Caco-2 (cell line): ENCODE measurements at regions not wholly inside any gene's neighbourhood (a gene's known extent, or its start where the extent isn't known, plus 50 kb on each side); places are given as distances from the start of the nearest gene placed in this dataset.

Source experiments
- BruUV-seq: library from RNA; stranded (reverse); fragments of 400-500 nt; replicated peaks from 2 replicates; lab custom pipeline; 2021; lab: Mats Ljungman, UMichigan
- CTCF ChIA-PET: fragments of 300-600 bp; sonication (Branson Sonifier 250); formaldehyde crosslinking; loops from one replicate; lab custom pipeline; 2022; ENCODE audit warnings: antibody characterized with exemption; lab: Charles Lee
- POLR2A ChIA-PET: fragments of 300-600 bp; sonication (Branson Sonifier 250); formaldehyde crosslinking; loops from one replicate; lab custom pipeline; 2022; ENCODE audit warnings: antibody characterized with exemption; lab: Charles Lee
- DNase-seq, 2 experiments: peaks; one replicate each; pipeline versions ENCODE4 v3.0.0 to v3.0.0-alpha.2; 2020 to 2022
- H3K27me3 ChIP-seq: replicated peaks from 2 replicates; pipeline ENCODE4 v1.6.0; 2011; ENCODE audit warnings: low read length; ENCODE audit not compliant: control insufficient read depth, insufficient read depth
- H3K36me3 ChIP-seq: 2 replicates; pipeline ENCODE4 v1.5.1; 2011; ENCODE audit warnings: low read length; ENCODE audit not compliant: control insufficient read depth, insufficient read depth
- H3K4me1 ChIP-seq: fragments of 250-450 bp; sonication (Bioruptor Pico); 2 replicates; pipeline ENCODE4 v1.5.1; 2020; ENCODE audit warnings: mild to moderate bottlenecking
- H3K4me3 ChIP-seq: 2 replicates; pipeline ENCODE4 v1.5.1; 2011; ENCODE audit warnings: low read depth, mild to moderate bottlenecking, control low read depth, low read length
- H3K9me3 ChIP-seq: fragments of 250-450 bp; sonication (Bioruptor Pico); 2 replicates; pipeline ENCODE4 v1.5.1; 2020; ENCODE audit warnings: mild to moderate bottlenecking, moderate library complexity
- H3K27ac Mint-ChIP-seq: one replicate; pipeline ENCODE4 v1.8.0; 2022; ENCODE audit warnings: mixed read lengths; ENCODE audit not compliant: unreplicated experiment
- H3K27me3 Mint-ChIP-seq: one replicate; pipeline ENCODE4 v1.8.0; 2022; ENCODE audit warnings: mixed read lengths; ENCODE audit not compliant: insufficient read depth, unreplicated experiment
- H3K36me3 Mint-ChIP-seq: one replicate; pipeline ENCODE4 v1.8.0; 2022; ENCODE audit warnings: mild to moderate bottlenecking, mixed read lengths; ENCODE audit not compliant: insufficient read depth, unreplicated experiment
- H3K4me1 Mint-ChIP-seq: one replicate; pipeline ENCODE4 v1.8.0; 2022; ENCODE audit warnings: low read depth, mixed read lengths; ENCODE audit not compliant: unreplicated experiment
- H3K4me3 Mint-ChIP-seq: one replicate; pipeline ENCODE4 v1.8.0; 2022; ENCODE audit warnings: mild to moderate bottlenecking, moderate library complexity, mixed read lengths; ENCODE audit not compliant: unreplicated experiment
- H3K9me3 Mint-ChIP-seq: one replicate; pipeline ENCODE4 v1.8.0; 2022; ENCODE audit warnings: mixed read lengths; ENCODE audit not compliant: unreplicated experiment
- intact Hi-C: fragments of 100-400 bp; cut with micrococcal nuclease; formaldehyde crosslinking; loops from one replicate; pipeline ENCODE4 v1.10.0; 2022; ENCODE audit not compliant: unreplicated experiment
- TF ChIP-seq, protein P1 (sequence below), 2 experiments: fragments of 200-600 bp in 1 of 2; IDR thresholded peaks; 1 replicate in 1 of 2; 2 replicates in 1 of 2; pipeline versions ENCODE4 v1.5.1 to v1.8.0; 2011 to 2022; ENCODE audit warnings: antibody characterized with exemption in 1 of 2, control low read depth in 1 of 2, inconsistent platforms in 1 of 2, low read depth in 1 of 2, low read length in 1 of 2, mild to moderate bottlenecking in 1 of 2, moderate library complexity in 1 of 2; ENCODE audit not compliant: insufficient read depth in 1 of 2, severe bottlenecking in 1 of 2, unreplicated experiment in 1 of 2

- Mint-ChIP-seq H3K9me3 (no peaks in the 10 kb centered on the region), H3K27me3 (no peaks in the 10 kb centered on the region), H3K4me3 (no peak overlapping the region), H3K36me3 (no peaks in the 10 kb centered on the region), H3K27ac (no peak overlapping the region), H3K4me1 (no peaks in the 10 kb centered on the region)
- no peak for DNase-seq
- H3K9me3 ChIP-seq, result peaks cover 5% of the 10 kb centered on the region; the same call in 1 of the 2 replicates
- TF ChIP-seq, protein P1, sequence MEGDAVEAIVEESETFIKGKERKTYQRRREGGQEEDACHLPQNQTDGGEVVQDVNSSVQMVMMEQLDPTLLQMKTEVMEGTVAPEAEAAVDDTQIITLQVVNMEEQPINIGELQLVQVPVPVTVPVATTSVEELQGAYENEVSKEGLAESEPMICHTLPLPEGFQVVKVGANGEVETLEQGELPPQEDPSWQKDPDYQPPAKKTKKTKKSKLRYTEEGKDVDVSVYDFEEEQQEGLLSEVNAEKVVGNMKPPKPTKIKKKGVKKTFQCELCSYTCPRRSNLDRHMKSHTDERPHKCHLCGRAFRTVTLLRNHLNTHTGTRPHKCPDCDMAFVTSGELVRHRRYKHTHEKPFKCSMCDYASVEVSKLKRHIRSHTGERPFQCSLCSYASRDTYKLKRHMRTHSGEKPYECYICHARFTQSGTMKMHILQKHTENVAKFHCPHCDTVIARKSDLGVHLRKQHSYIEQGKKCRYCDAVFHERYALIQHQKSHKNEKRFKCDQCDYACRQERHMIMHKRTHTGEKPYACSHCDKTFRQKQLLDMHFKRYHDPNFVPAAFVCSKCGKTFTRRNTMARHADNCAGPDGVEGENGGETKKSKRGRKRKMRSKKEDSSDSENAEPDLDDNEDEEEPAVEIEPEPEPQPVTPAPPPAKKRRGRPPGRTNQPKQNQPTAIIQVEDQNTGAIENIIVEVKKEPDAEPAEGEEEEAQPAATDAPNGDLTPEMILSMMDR (IDR thresholded peaks at IDR 0.05; ENCODE audit: insufficient read depth in 1 of 2, low read depth in 1 of 2, low read length in 1 of 2, severe bottlenecking in 1 of 2, unreplicated experiment in 1 of 2), result no peak
- CTCF ChIA-PET, result no interaction called here
- H3K4me3 ChIP-seq, result no peak overlapping the region
- POLR2A ChIA-PET, result no interaction called here
- H3K27me3 ChIP-seq, result no peaks in the 10 kb centered on the region; the same call in 1 of the 2 replicates
- intact Hi-C loops, result no loop called here
- H3K4me1 ChIP-seq, result no peaks in the 10 kb centered on the region
- H3K36me3 ChIP-seq, result no peaks in the 10 kb centered on the region
- no TSS peak for BruUV-seq
These were observed 529.3 kb upstream of the B3GAT1 start for GRCh38 chr11:134941326-134941725.

DNA sequence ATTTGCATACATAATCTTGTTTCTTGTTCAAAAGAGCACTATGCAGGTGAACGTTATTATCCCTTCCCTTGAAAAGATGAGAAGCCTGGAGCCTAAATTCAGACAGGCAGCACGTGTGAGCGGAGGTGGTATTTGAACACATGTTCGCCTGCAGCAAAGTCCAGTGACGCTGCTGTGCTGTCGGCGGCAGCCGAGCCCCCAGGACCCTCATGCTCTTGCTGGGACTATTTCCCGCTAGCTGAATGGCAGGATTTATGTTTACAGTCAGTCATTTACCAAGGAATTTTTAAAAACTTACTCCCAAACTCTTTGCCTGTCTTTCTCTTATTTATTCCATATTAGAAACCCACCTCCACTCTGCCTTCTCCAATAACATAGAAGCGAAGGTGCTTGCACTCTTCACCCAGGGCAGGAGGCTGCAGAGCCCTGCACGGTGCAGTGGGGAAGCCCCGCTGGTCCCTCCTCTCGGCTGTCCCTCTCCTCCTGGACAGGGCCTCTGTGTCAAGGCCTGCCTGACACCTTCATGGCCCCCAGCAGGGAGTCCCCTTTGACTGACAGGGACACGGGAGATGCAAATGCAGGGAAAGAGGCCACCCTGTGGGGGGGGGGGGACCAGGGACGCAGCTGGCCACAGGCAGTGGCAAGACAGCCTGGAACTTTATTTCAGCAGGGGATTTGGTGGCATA is 528.5 kb upstream of the B3GAT1 start:
- CTCF ChIA-PET, result interaction anchor here (0.6 to 1.2 kb wide), 5 partner anchors 11 to 378 kb away, joined by 3 to 9 read pairs (median 3); no protein-coding TSS in a partner anchor
- Mint-ChIP-seq H3K27ac (no peak overlapping the region), H3K27me3 (no peaks in the 10 kb centered on the region), H3K36me3 (no peaks in the 10 kb centered on the region), H3K9me3 (no peaks in the 10 kb centered on the region), H3K4me3 (no peak overlapping the region), H3K4me1 (no peaks in the 10 kb centered on the region)
- Histone ChIP-seq H3K27me3 (no peaks in the 10 kb centered on the region; the same call in 1 of the 2 replicates), H3K4me1 (no peaks in the 10 kb centered on the region), H3K36me3 (no peaks in the 10 kb centered on the region), H3K9me3 (peaks cover 8% of the 10 kb centered on the region; the same call in 1 of the 2 replicates), H3K4me3 (no peak overlapping the region)
- intact Hi-C loops, result loop anchor here (1.0 kb wide), 1 partner anchor 72 kb away; no protein-coding TSS in a partner anchor
- DNase-seq, result no peak
- POLR2A ChIA-PET, result no interaction called here
- no TSS peak for BruUV-seq
- TF ChIP-seq, protein P1 (IDR thresholded peaks at IDR 0.05; ENCODE audit: insufficient read depth in 1 of 2, low read depth in 1 of 2, low read length in 1 of 2, severe bottlenecking in 1 of 2, unreplicated experiment in 1 of 2), result no peak

GRCh38 chr11:134939905-134940304 is 527.9 kb upstream of the B3GAT1 start:
- no peaks in the 10 kb centered on the region for H3K27me3 Mint-ChIP-seq
- Histone ChIP-seq H3K4me1 (no peaks in the 10 kb centered on the region), H3K4me3 (no peak overlapping the region), H3K36me3 (no peaks in the 10 kb centered on the region), H3K27me3 (no peaks in the 10 kb centered on the region; the same call in 1 of the 2 replicates), H3K9me3 (peaks cover 8% of the 10 kb centered on the region; the same call in 1 of the 2 replicates)
- no peak overlapping the region for H3K27ac Mint-ChIP-seq
- H3K4me1 Mint-ChIP-seq, result no peaks in the 10 kb centered on the region
- POLR2A ChIA-PET, result no interaction called here
- intact Hi-C loops, result loop anchor here (1.0 kb wide), 1 partner anchor 72 kb away; no protein-coding TSS in a partner anchor
- H3K9me3 Mint-ChIP-seq, result no peaks in the 10 kb centered on the region
- TF ChIP-seq, protein P1 (IDR thresholded peaks at IDR 0.05; ENCODE audit: insufficient read depth in 1 of 2, low read depth in 1 of 2, low read length in 1 of 2, severe bottlenecking in 1 of 2, unreplicated experiment in 1 of 2), result peak; percentile 58 to 83
- BruUV-seq, result no TSS peak
- CTCF ChIA-PET, result interaction anchor here (0.6 to 1.2 kb wide), 5 partner anchors 11 to 377 kb away, joined by 3 to 9 read pairs (median 3); no protein-coding TSS in a partner anchor
- H3K4me3 Mint-ChIP-seq, result no peak overlapping the region
- no peaks in the 10 kb centered on the region for H3K36me3 Mint-ChIP-seq
- peak; percentile 68 to 77 for DNase-seq
